Upper lobe of right lung (tissue), 1 donor: ENCODE measurements at regions not wholly inside any gene's neighbourhood (a gene's known extent, or its start where the extent isn't known, plus 50 kb on each side); places are given as distances from the start of the nearest gene placed in this dataset.
A peak's percentile ranks its signal among the peaks of the same experiment; 100 is the strongest.

ENCODE experiments used
- ATAC-seq: fragments of 200-7000 bp; cut with Tn5 transposase; one replicate; pipeline ENCODE4 v1.9.1; 2020; ENCODE audit warnings: mild to moderate bottlenecking, moderate library complexity
- DNase-seq: peaks from one replicate; pipeline ENCODE4 v3.0.0-alpha.2; 2020
- H3K27ac ChIP-seq: fragments of 200-600 bp; one replicate; pipeline ENCODE4 v1.8.0; 2022
- H3K27me3 ChIP-seq: fragments of 200-600 bp; one replicate; pipeline ENCODE4 v1.8.0; 2022; ENCODE audit warnings: mild to moderate bottlenecking
- H3K36me3 ChIP-seq: fragments of 200-600 bp; one replicate; pipeline ENCODE4 v1.8.0; 2022
- H3K4me1 ChIP-seq: fragments of 200-600 bp; one replicate; pipeline ENCODE4 v1.8.0; 2022
- H3K4me3 ChIP-seq: fragments of 200-600 bp; one replicate; pipeline ENCODE4 v1.8.0; 2022; ENCODE audit warnings: mild to moderate bottlenecking
- H3K9me3 ChIP-seq: fragments of 200-600 bp; one replicate; pipeline ENCODE4 v1.8.0; 2022
- CTCF ChIP-seq: fragments of 200-600 bp; IDR thresholded peaks from one replicate; pipeline ENCODE4 v1.8.0; 2022; ENCODE audit warnings: antibody characterized with exemption
- intact Hi-C: fragments of 100-400 bp; cut with DNase I; formaldehyde crosslinking; loops from one replicate; pipeline ENCODE4 v1.11.0; 2022
- donor health status: DM: no; HTN: yes; CAD: no; lungs with severe emphysema.

GRCh38 chr20:50381075-50381732 lies 129.0 kb upstream of the PTPN1 start:
- Histone ChIP-seq H3K27ac (no peak overlapping the region), H3K36me3 (no peaks in the 10 kb centered on the region), H3K27me3 (no peaks in the 10 kb centered on the region), H3K4me3 (no peak overlapping the region), H3K9me3 (no peaks in the 10 kb centered on the region), H3K4me1 (peaks cover 52% of the 10 kb centered on the region)
- no peak for DNase-seq
- TF ChIP-seq CTCF = no peak
- intact Hi-C loops = no loop called here
- no peak for ATAC-seq

DNA sequence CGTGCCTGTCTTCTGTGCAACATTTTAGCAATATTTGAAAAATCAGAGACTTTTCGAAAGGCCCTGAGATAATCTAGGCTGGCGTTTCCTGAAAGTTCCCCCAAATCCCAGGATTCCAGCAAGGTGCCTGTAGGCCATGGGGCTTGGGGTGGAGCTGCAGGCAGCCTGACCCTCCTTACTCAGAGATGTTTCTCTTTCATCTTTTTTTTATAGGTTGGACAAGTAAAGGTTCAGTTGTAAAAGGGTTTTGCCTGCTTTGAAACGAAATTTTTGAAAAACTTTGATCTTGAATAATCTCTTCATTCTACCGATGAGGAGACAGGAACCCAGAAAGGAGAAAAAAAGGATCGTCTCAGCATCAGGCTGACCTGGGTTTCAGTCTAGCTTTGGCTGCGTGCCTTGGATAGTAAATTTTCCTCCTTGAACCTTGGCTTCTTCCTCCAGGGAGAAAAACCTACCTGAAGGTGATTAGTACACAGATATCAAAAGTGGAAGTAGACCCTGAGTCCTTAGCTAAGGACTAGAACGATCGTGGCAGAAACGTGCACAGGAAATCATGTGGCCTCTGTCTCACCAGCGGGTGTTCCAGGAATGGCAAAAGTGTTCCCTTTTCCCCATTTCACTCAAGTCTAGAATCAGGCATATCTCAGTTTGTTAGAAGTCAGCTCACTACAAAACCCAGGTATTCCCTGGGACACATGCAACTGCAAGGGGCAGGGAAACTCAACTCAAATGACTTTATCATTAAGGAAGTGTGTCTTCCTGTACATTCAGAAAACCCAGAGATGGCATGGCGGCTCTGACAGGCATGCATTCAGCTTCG lies 128.2 kb upstream of the PTPN1 start:
- H3K27me3 ChIP-seq = no peaks in the 10 kb centered on the region
- H3K9me3 ChIP-seq = no peaks in the 10 kb centered on the region
- no peak for DNase-seq
- H3K36me3 ChIP-seq = no peaks in the 10 kb centered on the region
- intact Hi-C loops = no loop called here
- no peak overlapping the region for H3K4me3 ChIP-seq
- peak; percentile 18 for ATAC-seq
- peaks cover 52% of the 10 kb centered on the region for H3K4me1 ChIP-seq
- TF ChIP-seq CTCF = no peak
- H3K27ac ChIP-seq = peak overlapping the region; percentile 55

- ATAC-seq (peak; percentile 50), DNase-seq (no peak)
- intact Hi-C loops = no loop called here
- Histone ChIP-seq H3K4me1 (peaks cover 40% of the 10 kb centered on the region), H3K27me3 (no peaks in the 10 kb centered on the region), H3K4me3 (no peak overlapping the region), H3K9me3 (no peaks in the 10 kb centered on the region), H3K27ac (no peak overlapping the region), H3K36me3 (no peaks in the 10 kb centered on the region)
- TF ChIP-seq CTCF = no peak
Observed at GRCh38 chr20:50385733-50386640, 124.2 kb upstream of the PTPN1 start.

GRCh38 chr20:50386641-50386960 lies 123.6 kb upstream of the PTPN1 start:
- no peak for TF ChIP-seq CTCF
- Histone ChIP-seq H3K4me3 (no peak overlapping the region), H3K36me3 (no peaks in the 10 kb centered on the region), H3K4me1 (peaks cover 36% of the 10 kb centered on the region), H3K27ac (no peak overlapping the region), H3K9me3 (no peaks in the 10 kb centered on the region), H3K27me3 (no peaks in the 10 kb centered on the region)
- intact Hi-C loops = no loop called here
- ATAC-seq (no peak), DNase-seq (no peak)

GRCh38 chr20:50387218-50387995 lies 122.8 kb upstream of the PTPN1 start:
- intact Hi-C loops = no loop called here
- H3K4me3 ChIP-seq = no peak overlapping the region
- no peaks in the 10 kb centered on the region for H3K27me3 ChIP-seq
- no peaks in the 10 kb centered on the region for H3K36me3 ChIP-seq
- no peak for TF ChIP-seq CTCF
- DNase-seq (no peak), ATAC-seq (no peak)
- H3K27ac ChIP-seq = no peak overlapping the region
- no peaks in the 10 kb centered on the region for H3K9me3 ChIP-seq
- H3K4me1 ChIP-seq = peaks cover 28% of the 10 kb centered on the region
